ENCODE measurements at regions not wholly inside any gene's neighbourhood (a gene's known extent, or its start where the extent isn't known, plus 50 kb on each side); places are given as distances from the start of the nearest gene placed in this dataset.

DNA sequence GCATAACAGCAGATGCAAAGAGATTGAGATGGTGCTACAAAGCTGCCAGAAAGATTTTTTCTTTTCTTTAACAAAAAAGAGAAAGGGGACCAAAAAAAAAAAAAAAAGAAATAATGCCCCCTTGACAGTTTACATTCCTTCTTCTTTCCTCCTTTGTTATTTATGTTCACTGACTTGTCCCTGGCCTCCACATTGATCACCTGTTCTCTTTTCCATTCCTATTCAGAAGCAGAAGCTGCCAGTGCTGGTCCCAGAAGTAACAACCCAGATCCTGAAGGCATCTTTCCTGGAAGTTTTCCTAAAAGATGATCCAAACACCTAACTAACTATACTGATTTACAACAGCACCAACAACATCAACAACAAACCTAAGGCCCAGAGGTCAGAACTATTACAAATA lies 728.1 kb downstream of the KCNJ2 start:
- H3K4me3 ChIP-seq (replicated peaks; ENCODE audit: insufficient read depth, low read length) = no peak overlapping the region
- TF ChIP-seq POLR2AphosphoS5 (IDR thresholded peaks at IDR 0.05; ENCODE audit: low read depth) = no peak
- TF ChIP-seq, protein P1, sequence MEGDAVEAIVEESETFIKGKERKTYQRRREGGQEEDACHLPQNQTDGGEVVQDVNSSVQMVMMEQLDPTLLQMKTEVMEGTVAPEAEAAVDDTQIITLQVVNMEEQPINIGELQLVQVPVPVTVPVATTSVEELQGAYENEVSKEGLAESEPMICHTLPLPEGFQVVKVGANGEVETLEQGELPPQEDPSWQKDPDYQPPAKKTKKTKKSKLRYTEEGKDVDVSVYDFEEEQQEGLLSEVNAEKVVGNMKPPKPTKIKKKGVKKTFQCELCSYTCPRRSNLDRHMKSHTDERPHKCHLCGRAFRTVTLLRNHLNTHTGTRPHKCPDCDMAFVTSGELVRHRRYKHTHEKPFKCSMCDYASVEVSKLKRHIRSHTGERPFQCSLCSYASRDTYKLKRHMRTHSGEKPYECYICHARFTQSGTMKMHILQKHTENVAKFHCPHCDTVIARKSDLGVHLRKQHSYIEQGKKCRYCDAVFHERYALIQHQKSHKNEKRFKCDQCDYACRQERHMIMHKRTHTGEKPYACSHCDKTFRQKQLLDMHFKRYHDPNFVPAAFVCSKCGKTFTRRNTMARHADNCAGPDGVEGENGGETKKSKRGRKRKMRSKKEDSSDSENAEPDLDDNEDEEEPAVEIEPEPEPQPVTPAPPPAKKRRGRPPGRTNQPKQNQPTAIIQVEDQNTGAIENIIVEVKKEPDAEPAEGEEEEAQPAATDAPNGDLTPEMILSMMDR (IDR thresholded peaks at IDR 0.05; ENCODE audit: insufficient read depth, low read length) = no peak
- TF ChIP-seq, protein P2, sequence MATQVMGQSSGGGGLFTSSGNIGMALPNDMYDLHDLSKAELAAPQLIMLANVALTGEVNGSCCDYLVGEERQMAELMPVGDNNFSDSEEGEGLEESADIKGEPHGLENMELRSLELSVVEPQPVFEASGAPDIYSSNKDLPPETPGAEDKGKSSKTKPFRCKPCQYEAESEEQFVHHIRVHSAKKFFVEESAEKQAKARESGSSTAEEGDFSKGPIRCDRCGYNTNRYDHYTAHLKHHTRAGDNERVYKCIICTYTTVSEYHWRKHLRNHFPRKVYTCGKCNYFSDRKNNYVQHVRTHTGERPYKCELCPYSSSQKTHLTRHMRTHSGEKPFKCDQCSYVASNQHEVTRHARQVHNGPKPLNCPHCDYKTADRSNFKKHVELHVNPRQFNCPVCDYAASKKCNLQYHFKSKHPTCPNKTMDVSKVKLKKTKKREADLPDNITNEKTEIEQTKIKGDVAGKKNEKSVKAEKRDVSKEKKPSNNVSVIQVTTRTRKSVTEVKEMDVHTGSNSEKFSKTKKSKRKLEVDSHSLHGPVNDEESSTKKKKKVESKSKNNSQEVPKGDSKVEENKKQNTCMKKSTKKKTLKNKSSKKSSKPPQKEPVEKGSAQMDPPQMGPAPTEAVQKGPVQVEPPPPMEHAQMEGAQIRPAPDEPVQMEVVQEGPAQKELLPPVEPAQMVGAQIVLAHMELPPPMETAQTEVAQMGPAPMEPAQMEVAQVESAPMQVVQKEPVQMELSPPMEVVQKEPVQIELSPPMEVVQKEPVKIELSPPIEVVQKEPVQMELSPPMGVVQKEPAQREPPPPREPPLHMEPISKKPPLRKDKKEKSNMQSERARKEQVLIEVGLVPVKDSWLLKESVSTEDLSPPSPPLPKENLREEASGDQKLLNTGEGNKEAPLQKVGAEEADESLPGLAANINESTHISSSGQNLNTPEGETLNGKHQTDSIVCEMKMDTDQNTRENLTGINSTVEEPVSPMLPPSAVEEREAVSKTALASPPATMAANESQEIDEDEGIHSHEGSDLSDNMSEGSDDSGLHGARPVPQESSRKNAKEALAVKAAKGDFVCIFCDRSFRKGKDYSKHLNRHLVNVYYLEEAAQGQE (IDR thresholded peaks at IDR 0.05; ENCODE audit: insufficient replicate concordance, low read depth) = no peak
- no peak for TF ChIP-seq GABPA (IDR thresholded peaks at IDR 0.05; ENCODE audit: low read depth)
- TF ChIP-seq SPI1 (IDR thresholded peaks at IDR 0.05; ENCODE audit: borderline replicate concordance, low read depth) = no peak

DNA sequence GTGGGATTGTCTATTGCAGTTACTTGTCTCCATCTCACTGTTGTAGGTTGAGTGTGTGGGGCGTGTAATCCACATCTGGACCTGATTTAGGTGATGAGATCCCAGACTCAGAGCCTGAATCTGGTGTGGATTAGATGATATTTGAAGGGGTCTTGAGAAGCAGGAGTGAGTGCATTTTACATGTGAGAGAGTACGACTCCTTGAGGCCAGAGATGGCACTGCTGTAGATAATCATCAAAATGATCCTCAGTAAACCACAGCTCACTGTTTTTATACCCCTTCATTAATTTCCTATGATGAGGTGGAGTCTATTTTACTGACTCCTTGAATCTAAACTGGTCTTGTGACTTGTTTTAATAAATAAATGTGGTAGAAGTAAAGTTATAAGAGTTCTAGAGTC lies 732.5 kb downstream of the KCNJ2 start:
- Histone ChIP-seq H3K27me3 (ENCODE audit: insufficient read depth, poor library complexity, severe bottlenecking) (no peaks in the 10 kb centered on the region), H3K27ac (replicated peaks) (no peak overlapping the region), H3K4me3 (replicated peaks; ENCODE audit: insufficient read depth, low read length) (no peak overlapping the region)
- TF ChIP-seq SPI1 (IDR thresholded peaks at IDR 0.05; ENCODE audit: borderline replicate concordance, low read depth) = no peak
- TF ChIP-seq, protein P1 (IDR thresholded peaks at IDR 0.05; ENCODE audit: insufficient read depth, low read length) = no peak
- no peak for TF ChIP-seq POLR2AphosphoS5 (IDR thresholded peaks at IDR 0.05; ENCODE audit: low read depth)
- DNase-seq (ENCODE audit: low read depth in 1 of 2, low spot score in 1 of 2) = no peak

More for the DNA sequence above, 728.1 kb downstream of the KCNJ2 start:
- H3K27ac ChIP-seq (replicated peaks) = no peak overlapping the region
- no peak for DNase-seq (ENCODE audit: low read depth in 1 of 2, low spot score in 1 of 2)
- H3K27me3 ChIP-seq (ENCODE audit: insufficient read depth, poor library complexity, severe bottlenecking) = no peaks in the 10 kb centered on the region

DNA sequence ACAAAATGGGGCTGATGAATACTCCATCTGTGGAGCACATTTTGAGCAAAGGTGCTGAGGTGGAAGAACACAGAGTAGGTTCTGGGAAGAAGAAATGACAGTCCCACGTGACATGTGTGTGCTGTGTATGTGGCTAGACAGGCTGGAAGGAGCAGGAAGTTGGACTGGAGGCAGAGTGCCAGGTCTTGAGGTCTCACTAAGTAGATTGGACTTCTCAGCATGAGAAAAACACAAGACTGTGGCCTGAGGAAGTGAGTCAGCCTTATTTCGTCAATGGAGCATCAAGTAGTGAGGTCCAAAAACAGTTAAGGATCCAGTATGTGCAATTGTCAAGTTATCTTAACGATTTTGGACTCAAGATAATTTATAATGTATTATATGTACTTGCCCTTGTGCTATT lies 736.5 kb downstream of the KCNJ2 start:
- no peaks in the 10 kb centered on the region for H3K27me3 ChIP-seq (ENCODE audit: insufficient read depth, poor library complexity, severe bottlenecking)
- H3K4me3 ChIP-seq (replicated peaks; ENCODE audit: insufficient read depth, low read length) = no peak overlapping the region
- no peak overlapping the region for H3K27ac ChIP-seq (replicated peaks)
- TF ChIP-seq, protein P1 (IDR thresholded peaks at IDR 0.05; ENCODE audit: insufficient read depth, low read length) = no peak
- TF ChIP-seq, protein P2 (IDR thresholded peaks at IDR 0.05; ENCODE audit: insufficient replicate concordance, low read depth) = no peak
- TF ChIP-seq GABPA (IDR thresholded peaks at IDR 0.05; ENCODE audit: low read depth) (no peak), POLR2AphosphoS5 (IDR thresholded peaks at IDR 0.05; ENCODE audit: low read depth) (no peak), SPI1 (IDR thresholded peaks at IDR 0.05; ENCODE audit: borderline replicate concordance, low read depth) (no peak)
- DNase-seq (ENCODE audit: low read depth in 1 of 2, low spot score in 1 of 2) = peak in 1 of 2 experiments; percentile 9

DNA sequence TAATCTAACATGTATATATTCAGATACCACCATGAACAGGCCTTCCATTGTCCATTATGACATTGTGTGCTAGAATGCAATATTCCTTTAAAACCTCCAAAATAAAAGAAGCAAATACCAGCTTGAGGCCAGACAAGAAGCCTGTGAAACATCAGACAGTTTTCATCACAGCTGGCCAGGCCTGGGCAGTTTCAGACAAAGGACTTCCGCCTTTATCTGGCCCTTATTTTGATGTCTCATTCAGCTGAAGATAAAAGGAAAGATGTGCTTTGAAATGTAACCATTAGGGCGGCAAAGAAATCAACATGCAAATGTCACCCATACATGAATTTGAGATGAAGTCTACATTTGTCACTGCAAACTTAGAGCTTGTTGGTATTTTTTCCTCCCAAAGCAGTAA lies 737.5 kb downstream of the KCNJ2 start:
- H3K27ac ChIP-seq (replicated peaks) = no peak overlapping the region
- TF ChIP-seq POLR2AphosphoS5 (IDR thresholded peaks at IDR 0.05; ENCODE audit: low read depth) (no peak), GABPA (IDR thresholded peaks at IDR 0.05; ENCODE audit: low read depth) (no peak)
- TF ChIP-seq, protein P1 (IDR thresholded peaks at IDR 0.05; ENCODE audit: insufficient read depth, low read length) = no peak
- H3K4me3 ChIP-seq (replicated peaks; ENCODE audit: insufficient read depth, low read length) = no peak overlapping the region
- H3K27me3 ChIP-seq (ENCODE audit: insufficient read depth, poor library complexity, severe bottlenecking) = no peaks in the 10 kb centered on the region
- DNase-seq (ENCODE audit: low read depth in 1 of 2, low spot score in 1 of 2) = no peak

All from HL-60 (cell line).